HL-60 (cell line): ENCODE measurements at regions not wholly inside any gene's neighbourhood (a gene's known extent, or its start where the extent isn't known, plus 50 kb on each side); places are given as distances from the start of the nearest gene placed in this dataset.

Experiments
- CTCF ChIP-seq: IDR thresholded peaks from one replicate; pipeline ENCODE4 v1.5.1; 2011; ENCODE audit warnings: low read length, control low read depth, inconsistent platforms; ENCODE audit not compliant: insufficient read depth
- GABPA ChIP-seq: IDR thresholded peaks from 2 replicates; pipeline ENCODE4 v1.6.1; 2012; ENCODE audit warnings: low read depth

- TF ChIP-seq CTCF (no peak), GABPA (no peak)
Observed at GRCh38 chr10:106255111-106255678, 909.3 kb downstream of the SORCS1 start.
